ENCODE measurements at regions not wholly inside any gene's neighbourhood (a gene's known extent, or its start where the extent isn't known, plus 50 kb on each side); places are given as distances from the start of the nearest gene placed in this dataset.

DNA sequence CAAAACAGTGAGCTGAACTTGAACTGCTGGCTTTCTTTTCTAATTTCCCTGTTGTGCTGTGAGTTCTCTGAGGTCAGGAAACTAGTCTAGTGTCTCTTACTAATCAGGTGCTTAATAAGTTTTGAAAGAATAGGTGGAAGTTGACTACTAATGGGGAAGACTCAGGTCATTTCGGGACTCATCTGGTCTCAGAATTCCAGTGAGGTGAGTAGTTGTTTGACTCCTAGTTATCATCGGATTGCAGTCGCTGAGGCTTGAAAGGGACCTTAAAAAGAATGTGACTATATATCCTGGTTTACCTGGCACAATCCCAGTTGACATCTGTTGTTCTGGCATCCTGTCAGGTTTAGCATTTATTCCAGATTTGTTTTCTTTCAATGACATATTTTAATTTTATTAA lies 81.4 kb upstream of the SPAG17 start:
- intact Hi-C loops (cut with DNase I), result no loop called here

DNA sequence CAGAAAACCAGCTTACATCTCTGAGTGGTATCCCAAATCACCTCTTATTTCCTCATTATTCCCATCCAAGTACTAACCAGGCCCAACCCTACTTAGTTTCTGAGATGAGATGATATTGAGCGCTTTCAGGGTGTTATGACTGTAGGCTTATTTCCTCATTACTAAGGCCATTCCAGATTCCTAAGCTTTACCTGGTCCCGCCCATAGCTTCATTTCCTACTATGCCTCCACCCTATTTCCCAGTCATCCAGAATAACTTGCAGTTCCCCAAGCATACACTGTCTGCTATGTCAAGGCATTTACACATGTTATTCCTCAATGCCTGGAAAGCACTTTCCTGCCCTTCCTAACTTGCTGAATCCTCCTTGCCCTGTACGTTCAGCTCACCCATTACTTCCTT lies 79.3 kb upstream of the SPAG17 start:
- intact Hi-C loops (cut with DNase I), result no loop called here
- TF ChIP-seq, protein P1, sequence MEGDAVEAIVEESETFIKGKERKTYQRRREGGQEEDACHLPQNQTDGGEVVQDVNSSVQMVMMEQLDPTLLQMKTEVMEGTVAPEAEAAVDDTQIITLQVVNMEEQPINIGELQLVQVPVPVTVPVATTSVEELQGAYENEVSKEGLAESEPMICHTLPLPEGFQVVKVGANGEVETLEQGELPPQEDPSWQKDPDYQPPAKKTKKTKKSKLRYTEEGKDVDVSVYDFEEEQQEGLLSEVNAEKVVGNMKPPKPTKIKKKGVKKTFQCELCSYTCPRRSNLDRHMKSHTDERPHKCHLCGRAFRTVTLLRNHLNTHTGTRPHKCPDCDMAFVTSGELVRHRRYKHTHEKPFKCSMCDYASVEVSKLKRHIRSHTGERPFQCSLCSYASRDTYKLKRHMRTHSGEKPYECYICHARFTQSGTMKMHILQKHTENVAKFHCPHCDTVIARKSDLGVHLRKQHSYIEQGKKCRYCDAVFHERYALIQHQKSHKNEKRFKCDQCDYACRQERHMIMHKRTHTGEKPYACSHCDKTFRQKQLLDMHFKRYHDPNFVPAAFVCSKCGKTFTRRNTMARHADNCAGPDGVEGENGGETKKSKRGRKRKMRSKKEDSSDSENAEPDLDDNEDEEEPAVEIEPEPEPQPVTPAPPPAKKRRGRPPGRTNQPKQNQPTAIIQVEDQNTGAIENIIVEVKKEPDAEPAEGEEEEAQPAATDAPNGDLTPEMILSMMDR (IDR thresholded peaks at IDR 0.05), result no peak
- H3K36me3 ChIP-seq, result no peaks in the 10 kb centered on the region
- H3K9ac ChIP-seq (ENCODE audit: low read depth in 2 of 2, low read length in 2 of 2), result no peak overlapping the region
- H3K4me3 ChIP-seq, result no peak overlapping the region
- no peaks in the 10 kb centered on the region for H3K9me3 ChIP-seq
- H3K4me1 ChIP-seq, result no peaks in the 10 kb centered on the region
- no peak overlapping the region for H3K27ac ChIP-seq
- DNase-seq, result no peak
- H3K27me3 ChIP-seq, result no peaks in the 10 kb centered on the region

More for the DNA sequence above, 81.4 kb upstream of the SPAG17 start:
- H3K36me3 ChIP-seq, result no peaks in the 10 kb centered on the region
- no peaks in the 10 kb centered on the region for H3K9me3 ChIP-seq
- TF ChIP-seq, protein P1 (IDR thresholded peaks at IDR 0.05), result no peak
- H3K27ac ChIP-seq, result no peak overlapping the region
- H3K9ac ChIP-seq (ENCODE audit: low read depth in 2 of 2, low read length in 2 of 2), result no peak overlapping the region
- no peaks in the 10 kb centered on the region for H3K4me1 ChIP-seq
- H3K4me3 ChIP-seq, result no peak overlapping the region
- no peaks in the 10 kb centered on the region for H3K27me3 ChIP-seq
- no peak for DNase-seq

DNA sequence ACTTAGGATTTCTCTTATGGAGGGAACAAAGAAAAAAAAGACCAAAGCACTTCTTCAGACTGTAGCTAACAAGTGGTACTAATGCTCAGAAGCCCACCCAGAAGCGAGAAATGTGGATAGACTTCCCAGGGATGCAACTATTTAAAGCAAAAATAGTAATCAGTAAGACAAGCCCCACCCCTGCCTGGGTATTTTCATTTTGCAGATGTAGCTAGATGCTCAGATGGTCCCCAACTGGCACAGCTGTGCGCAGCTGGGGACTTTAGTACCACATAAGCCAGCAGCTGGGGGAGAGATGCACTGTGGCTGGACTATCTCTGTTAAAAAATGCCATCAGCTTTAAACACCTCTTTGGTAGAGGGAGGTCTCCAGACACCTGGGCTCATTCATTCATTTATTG lies 77.8 kb upstream of the SPAG17 start:
- Histone ChIP-seq H3K9me3 (no peaks in the 10 kb centered on the region), H3K4me3 (no peak overlapping the region), H3K4me1 (no peaks in the 10 kb centered on the region), H3K27ac (no peak overlapping the region), H3K27me3 (no peaks in the 10 kb centered on the region), H3K36me3 (no peaks in the 10 kb centered on the region), H3K9ac (ENCODE audit: low read depth in 2 of 2, low read length in 2 of 2) (no peak overlapping the region)
- intact Hi-C loops (cut with DNase I), result no loop called here
- DNase-seq, result no peak
- TF ChIP-seq, protein P1 (IDR thresholded peaks at IDR 0.05), result no peak

DNA sequence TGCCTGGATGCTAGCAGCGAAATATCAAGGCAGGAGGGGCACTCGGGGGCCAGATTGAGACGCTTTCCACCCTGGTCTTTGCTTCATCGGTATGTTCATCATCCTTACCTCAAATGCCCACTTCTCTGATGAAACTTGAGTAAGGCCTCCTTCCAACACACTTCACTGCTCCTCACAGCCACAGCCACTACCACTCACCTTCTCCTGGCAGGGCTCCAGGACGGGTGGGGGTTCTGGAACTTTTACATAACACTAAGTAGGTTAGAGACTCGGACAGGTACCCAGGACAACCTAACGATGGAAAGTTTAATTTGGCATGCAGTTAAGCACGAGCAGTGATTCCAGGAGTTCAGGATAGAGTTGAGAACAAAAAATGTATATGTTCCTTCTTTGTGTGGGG lies 73.9 kb upstream of the SPAG17 start:
- DNase-seq, result no peak
- Histone ChIP-seq H3K27me3 (no peaks in the 10 kb centered on the region), H3K9ac (ENCODE audit: low read depth in 2 of 2, low read length in 2 of 2) (no peak overlapping the region), H3K4me1 (no peaks in the 10 kb centered on the region), H3K36me3 (no peaks in the 10 kb centered on the region), H3K27ac (no peak overlapping the region), H3K9me3 (no peaks in the 10 kb centered on the region), H3K4me3 (no peak overlapping the region)
- intact Hi-C loops (cut with DNase I), result no loop called here
- TF ChIP-seq, protein P1 (IDR thresholded peaks at IDR 0.05), result no peak

DNA sequence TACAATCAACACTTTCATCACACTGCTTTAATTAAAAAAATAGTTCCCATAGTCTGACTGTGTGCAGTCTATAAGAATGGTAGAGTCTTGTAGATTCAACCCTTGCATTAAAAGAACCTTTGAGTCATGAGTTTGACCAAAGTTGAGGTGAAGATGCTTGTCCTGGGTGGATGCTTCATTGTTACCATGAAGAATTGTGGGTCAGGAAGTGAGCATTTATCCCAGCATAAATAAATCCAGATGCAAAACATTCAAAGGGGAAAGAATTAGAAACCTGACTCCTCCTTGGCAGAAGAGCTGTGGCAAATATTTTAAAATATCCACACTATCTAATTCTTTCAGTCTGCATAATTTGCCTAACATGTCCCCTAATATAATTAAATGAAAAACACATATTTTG lies 72.9 kb upstream of the SPAG17 start:
- no peak overlapping the region for H3K27ac ChIP-seq
- H3K4me3 ChIP-seq, result no peak overlapping the region
- H3K4me1 ChIP-seq, result no peaks in the 10 kb centered on the region
- TF ChIP-seq, protein P1 (IDR thresholded peaks at IDR 0.05), result no peak
- H3K9ac ChIP-seq (ENCODE audit: low read depth in 2 of 2, low read length in 2 of 2), result no peak overlapping the region
- intact Hi-C loops (cut with DNase I), result no loop called here
- H3K36me3 ChIP-seq, result no peaks in the 10 kb centered on the region
- H3K27me3 ChIP-seq, result no peaks in the 10 kb centered on the region
- no peaks in the 10 kb centered on the region for H3K9me3 ChIP-seq
- DNase-seq, result no peak
